Myocyte (in vitro differentiated cells): ENCODE measurements at regions not wholly inside any gene's neighbourhood (a gene's known extent, or its start where the extent isn't known, plus 50 kb on each side); places are given as distances from the start of the nearest gene placed in this dataset.
"Not testable (repeated sequence)": the region's sequence is repeated elsewhere in the genome, so short reads cannot be mapped to it uniquely, and the experiment has no call there.

Source experiments
- DNase-seq: peaks from one replicate; pipeline ENCODE4 v3.0.0-alpha.2; 2012; ENCODE audit warnings: low read depth

DNA sequence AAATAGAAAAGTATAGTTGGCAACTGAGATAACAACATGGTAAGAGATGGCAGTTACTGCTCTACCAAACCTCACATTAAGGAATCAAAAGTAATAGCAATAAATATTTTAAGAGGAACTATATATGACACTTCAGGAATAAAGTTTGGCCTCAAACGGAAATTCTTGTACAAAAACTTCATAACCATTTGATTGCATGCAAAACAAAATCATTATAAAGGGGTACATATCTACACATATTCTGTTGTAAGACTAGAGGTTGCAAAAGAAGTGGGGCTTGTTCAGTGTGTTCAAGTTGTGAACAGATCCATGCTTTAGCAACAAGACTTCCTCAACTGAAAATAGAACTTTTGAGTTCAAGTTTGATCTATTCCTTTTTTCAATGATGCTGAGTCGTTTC lies 133.5 kb upstream of the MIR17HG start:
- DNase-seq, result no peak

DNA sequence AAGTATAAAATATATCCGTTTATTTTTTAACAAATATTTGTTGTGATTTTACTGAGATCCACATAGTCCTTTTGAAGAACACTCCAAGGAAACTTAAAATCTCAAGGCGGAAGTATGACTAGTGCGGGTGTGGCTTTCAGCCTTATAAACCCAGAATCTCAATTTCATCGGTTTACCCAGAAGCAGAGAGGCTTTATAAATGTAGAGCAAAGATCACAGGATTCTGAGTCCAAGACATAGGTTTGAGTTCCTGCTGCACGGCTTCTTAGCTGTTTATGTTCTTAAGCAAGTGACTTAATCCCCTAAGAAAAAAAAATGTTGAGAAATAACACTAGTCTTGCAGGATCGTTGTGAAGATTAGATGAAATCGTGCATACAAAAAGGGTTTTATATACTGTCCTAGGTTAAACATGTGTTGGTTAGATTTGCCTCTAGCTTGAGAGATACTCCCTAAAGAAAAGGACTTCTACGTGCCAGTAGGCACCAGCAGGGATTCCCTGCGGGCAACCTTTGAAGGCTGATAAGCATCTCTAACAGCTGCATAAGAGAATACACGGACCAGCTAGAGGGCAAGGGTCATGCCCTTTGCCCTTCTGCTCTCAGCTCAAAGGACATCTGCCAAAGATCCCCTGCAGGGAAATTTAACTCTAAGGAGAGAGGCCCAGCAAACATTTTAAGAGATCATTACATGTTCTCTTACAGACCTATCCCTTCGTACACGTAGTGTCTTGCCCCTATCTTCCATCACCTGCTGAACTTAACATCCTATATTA lies 130.4 kb upstream of the MIR17HG start:
- DNase-seq, result no peak

DNA sequence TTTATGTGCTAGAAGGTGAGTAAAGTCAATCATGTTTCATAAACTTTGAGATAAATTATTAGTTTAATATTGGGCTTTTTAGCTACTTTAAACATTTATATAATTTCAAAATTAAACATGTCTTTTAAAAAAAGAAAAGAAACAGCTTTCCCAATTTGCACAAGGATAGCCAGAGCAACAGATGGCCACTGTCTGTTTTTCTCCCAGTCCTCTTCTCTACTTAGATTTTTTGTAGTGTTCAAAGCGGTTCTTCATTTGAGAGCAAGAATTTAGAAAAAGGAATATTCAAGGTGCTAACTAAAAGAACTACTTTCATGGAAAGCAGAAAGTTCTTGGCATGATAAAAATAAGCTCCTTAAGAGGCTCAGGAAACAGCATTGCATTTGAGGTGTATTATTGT lies 128.3 kb upstream of the MIR17HG start:
- no peak for DNase-seq

DNA sequence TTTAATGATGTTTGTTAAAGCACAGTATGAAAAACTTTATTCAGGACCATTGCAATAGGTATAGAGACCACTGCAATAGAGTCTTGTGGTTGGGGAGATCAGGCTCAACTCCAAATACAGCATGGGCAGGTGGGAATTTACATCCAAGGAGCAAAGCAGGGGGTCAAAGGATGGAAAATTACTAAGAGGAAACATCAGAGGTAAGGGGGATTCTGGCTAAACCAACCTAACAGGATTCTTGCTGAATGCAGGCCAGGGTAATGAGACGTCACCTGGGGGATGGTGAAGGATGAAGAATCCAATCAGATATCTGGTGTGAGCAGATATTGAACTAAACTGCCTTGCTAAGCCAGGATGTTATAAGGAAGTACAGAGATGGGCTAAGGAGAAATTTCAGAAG lies 126.6 kb upstream of the MIR17HG start:
- DNase-seq, result no peak

DNA sequence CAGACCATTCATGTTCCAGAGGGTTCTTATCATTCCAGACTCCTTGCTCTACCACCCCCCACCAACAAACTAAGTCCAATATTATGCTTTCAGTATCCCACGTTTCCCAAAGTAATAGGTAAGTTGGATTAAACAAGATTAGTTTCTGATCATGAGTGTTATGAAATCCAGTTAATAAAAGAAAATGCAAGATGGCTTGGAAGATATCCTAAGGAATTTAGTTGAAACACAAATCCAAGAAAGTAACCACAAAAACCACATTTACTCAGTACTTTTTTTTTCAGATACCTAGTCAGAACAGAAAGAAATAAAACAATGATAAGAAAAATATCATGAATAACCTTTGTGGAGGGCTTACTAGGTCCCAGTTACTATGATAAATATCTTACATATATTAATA lies 119.4 kb upstream of the MIR17HG start:
- no peak for DNase-seq

DNA sequence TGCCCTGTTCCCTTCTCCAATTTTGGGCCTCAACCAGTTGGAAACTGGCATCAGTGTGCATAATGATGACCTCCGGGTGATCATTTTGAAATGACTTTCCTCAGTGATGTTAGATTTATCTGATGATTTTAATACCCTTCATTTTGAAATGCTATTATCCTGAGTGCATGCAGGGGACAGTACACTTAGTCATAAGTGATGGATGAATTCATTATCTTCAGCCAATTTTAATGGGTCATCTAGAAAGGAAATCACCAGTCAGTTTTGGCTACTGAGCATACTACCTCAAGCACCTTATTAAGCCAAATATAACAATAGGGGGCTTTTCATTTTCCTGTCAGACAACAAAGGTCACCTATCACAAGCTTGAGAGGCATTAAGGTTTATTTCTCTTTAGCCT lies 118.5 kb upstream of the MIR17HG start:
- DNase-seq, result no peak

DNA sequence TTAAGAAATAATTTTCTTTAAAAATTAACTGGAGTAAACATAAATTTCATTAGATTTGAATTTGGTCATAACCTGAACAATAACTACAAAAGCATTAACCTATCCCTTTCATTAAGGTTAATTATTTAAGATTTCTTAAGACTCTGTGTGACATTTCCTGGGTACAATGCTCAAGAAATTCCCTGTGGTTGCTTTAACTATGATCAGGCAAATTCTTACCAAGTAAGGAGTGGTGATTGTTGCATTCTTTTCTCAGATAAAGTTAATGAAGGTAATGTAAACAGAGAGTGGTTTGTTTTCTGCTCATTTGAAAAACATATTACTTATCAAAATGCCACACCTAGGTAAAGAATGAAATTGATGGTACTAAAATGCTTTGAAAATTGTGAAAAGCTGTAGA lies 114.8 kb upstream of the MIR17HG start:
- DNase-seq, result no peak

DNA sequence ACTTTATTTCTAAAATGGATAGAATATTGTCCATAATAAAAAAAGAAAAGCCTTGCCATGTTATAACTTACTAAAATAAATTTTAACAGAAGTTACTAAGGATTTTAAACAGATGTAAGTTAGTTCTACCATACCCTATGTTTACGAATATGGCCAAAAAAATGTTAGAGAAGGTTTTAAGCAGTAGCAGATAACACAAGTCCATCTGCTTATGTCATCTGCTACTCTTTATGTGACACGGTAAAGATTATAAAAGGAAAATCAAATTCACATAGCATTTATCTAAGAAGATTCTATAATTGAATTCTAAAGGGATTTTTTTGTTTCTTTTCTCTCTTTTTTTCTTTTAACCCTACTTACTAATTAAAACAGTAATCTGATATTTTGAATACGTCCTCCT lies 114.2 kb upstream of the MIR17HG start:
- no peak for DNase-seq

DNA sequence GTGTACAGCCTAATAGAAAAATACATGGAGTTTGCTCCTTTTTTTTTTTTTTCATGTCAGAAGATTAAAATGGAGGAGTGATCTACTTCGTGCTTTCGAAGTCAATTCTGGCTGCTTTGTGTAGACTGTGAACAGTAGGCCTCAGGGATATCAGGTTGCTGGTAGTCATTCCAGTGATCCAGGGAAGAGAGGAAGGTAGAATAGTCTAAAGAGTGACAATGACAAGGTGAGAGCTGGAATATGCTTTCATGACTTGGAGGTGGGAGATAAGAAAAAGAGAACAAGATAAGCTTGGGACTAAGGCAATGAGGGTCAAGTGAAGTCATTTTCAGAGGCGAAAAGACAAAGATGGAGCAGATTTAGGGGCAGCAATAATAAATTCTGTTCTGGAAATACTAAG lies 111.3 kb upstream of the MIR17HG start:
- no peak for DNase-seq

DNA sequence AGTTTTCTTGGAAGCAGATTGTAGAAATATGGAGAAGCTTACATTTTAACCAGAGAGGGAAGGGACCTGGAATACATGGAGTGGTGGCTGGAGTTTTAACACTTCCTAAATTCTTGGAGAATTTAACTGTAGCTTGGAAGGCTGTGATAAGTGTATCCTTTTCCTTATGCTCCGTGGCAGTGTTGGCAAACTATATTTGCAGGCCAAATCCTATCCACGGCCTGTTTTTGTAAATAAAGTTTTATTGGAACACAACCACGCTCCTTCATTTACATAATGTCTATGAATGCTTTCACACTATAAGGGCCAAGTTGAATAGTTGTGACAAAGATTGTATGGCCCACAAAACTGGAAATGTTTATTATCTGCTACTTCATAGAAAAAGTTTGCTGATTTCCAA lies 110.6 kb upstream of the MIR17HG start:
- no peak for DNase-seq

DNA sequence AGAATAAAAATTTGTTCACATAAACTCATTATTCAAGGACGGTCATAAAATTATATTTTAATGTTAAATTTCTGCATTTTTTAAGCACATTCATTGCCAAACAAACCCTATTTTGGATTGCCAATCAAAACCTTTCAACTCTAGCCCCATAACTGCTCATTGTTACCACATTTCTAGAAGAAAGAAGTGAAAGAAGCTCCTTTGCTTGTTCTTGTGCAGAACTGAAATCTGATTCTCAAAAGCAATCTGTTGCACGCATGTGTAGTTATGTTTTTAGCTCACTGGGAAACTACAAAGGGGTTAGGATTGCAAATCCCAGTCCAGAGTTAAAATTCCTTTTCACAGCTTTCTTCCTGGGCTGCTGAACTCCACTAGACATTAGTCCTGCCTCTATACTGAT lies 109.5 kb upstream of the MIR17HG start:
- DNase-seq, result no peak

DNA sequence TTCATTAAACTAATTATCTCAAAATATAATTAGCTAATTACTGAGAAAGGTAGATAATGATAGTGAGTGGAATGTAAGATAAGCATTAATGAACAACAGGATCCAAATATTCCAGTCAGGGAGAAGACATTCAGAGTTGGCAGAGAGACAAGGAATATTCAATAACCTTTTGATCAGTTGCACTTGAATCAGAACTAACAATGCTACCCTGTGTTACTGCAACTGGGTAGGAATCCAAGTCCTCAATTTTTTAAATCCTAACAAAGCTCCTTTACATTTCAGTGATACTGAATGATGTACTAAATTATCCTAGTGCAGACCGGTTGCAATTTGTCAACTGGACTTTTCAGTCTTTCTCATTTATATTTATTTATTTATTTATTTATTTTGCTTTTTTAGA lies 107.1 kb upstream of the MIR17HG start:
- no peak for DNase-seq

DNA sequence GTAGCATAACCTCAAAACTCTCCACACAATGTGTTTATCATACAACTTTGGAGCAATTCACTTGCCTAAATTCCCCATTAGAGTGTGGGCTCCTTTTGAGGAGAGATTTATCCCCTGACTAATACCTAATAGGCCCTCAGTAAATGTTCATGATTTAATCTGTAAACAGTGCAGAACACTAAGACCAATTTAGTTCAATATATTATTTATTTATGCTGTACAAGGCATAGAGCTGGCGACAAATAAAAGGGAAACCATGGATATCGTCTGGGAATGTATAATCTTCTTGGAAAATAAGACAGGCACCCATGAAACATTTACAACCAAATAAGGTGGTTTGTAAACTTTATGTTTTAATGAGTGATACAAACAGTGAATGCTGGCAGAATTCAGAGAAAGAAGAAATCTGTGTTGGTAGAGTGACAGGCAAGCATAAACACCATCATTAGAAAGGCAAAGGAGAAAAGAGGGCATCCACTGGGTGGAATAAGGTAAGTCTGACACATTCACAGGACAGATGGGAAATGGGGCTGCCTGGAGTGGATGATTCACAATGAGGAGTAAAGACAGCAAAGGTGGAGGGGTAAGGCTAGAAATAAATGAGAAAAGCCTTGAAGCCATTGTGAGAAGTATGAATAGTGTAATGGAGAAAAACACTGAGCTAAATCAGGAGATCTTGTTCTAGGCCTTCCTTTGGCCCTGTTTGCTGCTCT lies 106.1 kb upstream of the MIR17HG start:
- no peak for DNase-seq

DNA sequence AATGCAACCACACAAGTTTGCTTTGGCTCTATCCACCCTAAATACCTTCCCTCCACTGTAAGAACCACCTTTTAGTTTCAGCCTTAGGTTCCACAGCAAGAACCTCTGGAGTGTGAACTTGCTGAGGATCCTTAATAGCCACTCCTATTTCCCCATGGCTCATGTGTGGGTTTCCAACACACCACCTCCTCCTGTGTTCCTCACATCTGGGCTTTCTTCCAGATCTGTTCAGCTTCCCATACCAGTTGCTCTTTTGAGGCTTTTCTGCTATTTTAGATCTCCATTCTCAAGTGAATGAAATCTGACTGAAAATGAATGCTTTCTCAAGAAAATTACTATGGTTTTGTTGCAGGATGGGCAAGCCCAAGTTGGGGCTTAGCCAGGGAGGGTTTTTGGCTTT lies 104.8 kb upstream of the MIR17HG start:
- peak; percentile 21 for DNase-seq

DNA sequence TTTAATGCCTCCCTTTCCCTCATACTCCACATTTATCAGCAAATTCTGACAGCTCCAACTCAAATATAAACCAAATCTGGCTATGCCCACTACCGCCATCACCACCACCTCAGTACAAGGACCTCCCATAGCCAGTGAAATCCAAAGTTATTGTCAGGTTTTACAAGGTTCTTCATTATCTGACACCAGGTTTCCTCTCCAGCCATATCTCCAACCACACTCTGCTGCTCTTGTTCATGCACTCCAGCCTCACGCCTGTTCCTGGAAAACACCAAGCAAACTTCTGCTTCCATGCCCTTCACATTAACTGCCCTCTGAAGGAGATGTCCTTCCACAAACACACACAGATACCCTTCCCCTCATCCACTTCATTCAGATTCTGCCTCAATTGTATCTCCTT lies 102.2 kb upstream of the MIR17HG start:
- no peak for DNase-seq

DNA sequence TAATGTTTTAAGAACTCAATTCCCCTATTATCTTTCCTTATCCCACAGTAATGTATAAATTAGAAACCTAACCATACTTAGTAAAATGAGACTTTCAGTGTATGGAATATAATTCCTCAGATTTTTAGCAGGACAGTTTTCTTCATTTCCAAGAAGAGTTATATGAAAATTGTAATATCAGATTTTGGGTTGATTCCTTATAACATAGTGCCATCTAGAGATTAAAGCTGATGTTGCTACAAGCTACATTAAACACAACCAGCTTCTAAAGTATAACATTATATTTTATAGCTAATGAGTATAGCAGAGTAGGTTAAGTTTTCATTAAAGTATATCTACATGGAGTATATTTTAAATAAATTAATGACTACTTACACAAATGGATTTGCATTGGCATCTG lies 99.7 kb upstream of the MIR17HG start:
- peak; percentile 10 for DNase-seq

DNA sequence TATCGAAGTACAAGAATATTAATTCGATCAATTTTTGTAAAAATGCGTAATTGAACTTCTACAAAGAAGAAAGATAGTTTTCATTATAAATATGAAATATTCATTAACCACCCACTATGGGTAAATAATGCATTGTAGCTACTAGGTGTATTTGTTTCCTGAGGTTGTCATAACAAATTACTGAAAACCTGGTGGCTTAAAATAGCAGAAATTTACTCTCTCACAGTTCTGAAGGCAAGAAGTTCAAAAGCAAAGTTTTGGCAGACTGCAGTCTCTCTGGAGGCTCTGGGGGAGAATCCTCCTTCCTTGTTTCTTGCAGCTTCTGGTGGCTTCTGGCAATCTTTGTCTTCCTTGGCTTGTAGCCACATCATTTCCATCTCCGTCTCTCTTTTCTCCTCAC lies 99.2 kb upstream of the MIR17HG start:
- DNase-seq, result no peak

DNA sequence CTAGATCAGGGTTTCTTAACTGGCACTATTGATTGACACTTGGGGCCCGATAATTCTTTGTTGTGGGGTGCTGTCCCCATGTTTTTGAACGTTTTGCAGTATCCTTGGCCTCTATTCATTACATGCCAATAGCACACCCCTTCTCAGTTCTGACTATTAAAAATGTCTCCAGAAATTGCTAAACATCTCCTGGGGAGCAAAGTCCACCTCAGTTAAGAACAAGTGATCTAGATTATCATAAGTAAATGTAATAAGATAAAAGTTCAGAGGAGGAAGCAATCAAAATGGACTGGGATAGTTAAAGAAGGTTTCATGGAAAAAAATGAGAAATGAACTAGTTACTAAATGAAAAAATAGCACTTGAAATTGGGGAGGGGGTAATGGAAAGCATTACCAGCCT lies 98.1 kb upstream of the MIR17HG start:
- DNase-seq, result no peak

DNA sequence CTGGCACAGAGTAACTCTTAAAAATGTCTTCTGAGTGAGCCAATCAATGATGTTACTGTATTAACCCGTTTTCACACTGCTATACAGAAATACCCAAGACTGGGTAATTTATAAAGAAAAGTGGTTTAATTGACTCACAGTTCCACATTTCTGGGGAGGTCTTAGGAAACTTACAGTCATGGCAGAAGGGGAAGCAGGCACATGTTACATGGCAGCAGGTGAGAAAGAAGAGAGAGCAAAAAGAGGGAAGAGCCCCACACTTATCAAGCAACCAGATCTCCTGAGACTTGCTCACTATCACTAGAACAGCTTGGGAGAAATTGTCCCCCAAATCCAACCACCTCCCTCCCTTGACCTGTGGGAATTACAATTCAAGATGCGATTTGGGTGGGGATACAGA lies 97.6 kb upstream of the MIR17HG start:
- no peak for DNase-seq

DNA sequence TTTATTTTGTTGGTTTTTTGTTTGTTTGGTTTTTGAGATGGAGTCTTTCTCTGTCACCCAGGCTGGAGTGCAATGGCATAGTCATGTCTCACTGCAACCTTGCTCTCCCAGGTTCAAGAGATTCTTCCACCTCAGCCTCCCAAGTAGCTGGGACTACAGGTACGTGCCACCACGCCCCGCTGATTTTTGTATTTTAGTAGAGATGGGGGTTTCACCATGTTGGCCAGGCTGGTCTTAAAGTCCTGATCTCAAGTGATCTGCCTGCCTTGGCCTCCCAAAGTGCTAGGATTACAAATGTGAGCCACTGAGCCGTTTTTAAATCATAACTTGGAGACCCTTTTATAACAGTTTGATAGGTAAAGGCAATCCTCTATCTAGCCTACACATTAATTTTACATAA lies 95.9 kb upstream of the MIR17HG start:
- DNase-seq, result not testable (repeated sequence)

DNA sequence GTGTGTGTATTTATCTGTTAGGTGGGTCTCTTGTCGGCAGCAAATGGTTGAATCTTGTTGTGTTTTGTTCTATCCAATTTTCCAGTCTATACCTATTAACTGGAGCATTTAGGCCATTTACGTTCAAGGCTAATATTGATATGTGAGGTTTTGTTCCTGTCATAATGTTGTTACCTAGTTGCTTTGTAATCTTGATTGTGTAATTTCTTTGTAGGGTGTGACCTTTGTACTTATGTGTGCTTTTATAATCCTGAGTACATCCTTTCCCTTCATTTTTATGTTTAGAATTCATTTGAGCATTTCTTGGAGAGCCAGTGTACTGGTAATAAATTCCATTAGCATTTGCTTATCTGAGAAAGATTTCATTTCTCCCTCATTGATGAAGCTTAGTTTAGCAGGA lies 83.0 kb upstream of the MIR17HG start:
- DNase-seq, result no peak

DNA sequence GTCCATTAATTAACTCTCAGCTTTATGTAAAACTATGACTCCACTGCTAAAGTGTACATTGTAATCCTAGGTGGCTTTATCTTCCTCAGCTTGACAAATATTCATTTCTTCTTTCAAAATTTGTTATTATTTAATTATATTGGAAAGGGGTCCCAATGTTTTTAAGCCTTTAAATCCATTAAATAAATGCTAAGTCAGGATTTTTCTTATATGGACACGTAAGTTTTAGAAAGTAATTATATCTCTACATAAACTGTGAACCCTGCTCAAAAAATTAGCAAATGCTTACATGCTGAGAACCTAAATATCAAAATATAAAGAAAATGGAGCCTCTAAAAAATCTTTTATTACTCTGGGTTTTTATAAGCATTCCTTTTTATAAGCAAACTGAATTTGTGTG lies 78.2 kb upstream of the MIR17HG start:
- DNase-seq, result no peak

DNA sequence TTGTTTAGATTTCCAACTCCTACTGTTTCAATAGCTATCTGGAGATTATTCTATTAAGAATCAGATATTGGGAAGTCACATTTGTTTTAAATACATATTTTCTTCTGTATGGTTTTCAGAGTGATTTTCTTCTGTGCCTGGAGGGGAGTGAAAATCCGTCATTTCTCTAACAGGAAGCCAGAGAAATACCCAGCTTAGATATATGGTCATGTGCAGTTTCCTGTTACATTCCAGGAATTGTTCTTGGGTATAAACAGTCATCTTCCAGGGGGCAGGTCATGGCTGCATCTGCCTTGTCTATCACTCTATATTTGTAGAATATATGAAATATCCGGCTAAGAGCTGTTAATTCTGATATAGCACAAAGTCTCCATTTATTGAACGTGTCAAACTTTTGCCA lies 77.5 kb upstream of the MIR17HG start:
- DNase-seq, result peak; percentile 39
